ENCODE measurements at regions not wholly inside any gene's neighbourhood (a gene's known extent, or its start where the extent isn't known, plus 50 kb on each side); places are given as distances from the start of the nearest gene placed in this dataset.

GRCh38 chr3:144866476-144866875, 894.9 kb downstream of the DIPK2A start:
- Histone ChIP-seq H3K27me3 (no peaks in the 10 kb centered on the region), H3K36me3 (no peaks in the 10 kb centered on the region), H3K9me3 (no peaks in the 10 kb centered on the region), H3K4me1 (no peaks in the 10 kb centered on the region), H3K27ac (no peak overlapping the region), H3K4me3 (no peak overlapping the region)
- intact Hi-C loops (cut with DNase I; ENCODE audit: low total_unique reads) = no loop called here
- TF ChIP-seq CTCF (IDR thresholded peaks at IDR 0.05) (no peak), POLR2A (IDR thresholded peaks at IDR 0.05) (no peak), POLR2AphosphoS5 (IDR thresholded peaks at IDR 0.05) (no peak)
- no peak for DNase-seq (ENCODE audit: low spot score in 2 of 2)

- TF ChIP-seq CTCF (IDR thresholded peaks at IDR 0.05) = no peak
- no peak for TF ChIP-seq POLR2A (IDR thresholded peaks at IDR 0.05)
- no peak for TF ChIP-seq POLR2AphosphoS5 (IDR thresholded peaks at IDR 0.05)
- no peaks in the 10 kb centered on the region for H3K9me3 ChIP-seq
- no peaks in the 10 kb centered on the region for H3K4me1 ChIP-seq
- no peak for DNase-seq (ENCODE audit: low spot score in 2 of 2)
- H3K36me3 ChIP-seq = no peaks in the 10 kb centered on the region
- H3K27ac ChIP-seq = no peak overlapping the region
- no peak overlapping the region for H3K4me3 ChIP-seq
- intact Hi-C loops (cut with DNase I; ENCODE audit: low total_unique reads) = no loop called here
- no peaks in the 10 kb centered on the region for H3K27me3 ChIP-seq
Observed at GRCh38 chr3:144868506-144868905, 896.9 kb downstream of the DIPK2A start.

- H3K9me3 ChIP-seq = no peaks in the 10 kb centered on the region
- TF ChIP-seq CTCF (IDR thresholded peaks at IDR 0.05) (no peak), POLR2AphosphoS5 (IDR thresholded peaks at IDR 0.05) (no peak)
- H3K36me3 ChIP-seq = no peaks in the 10 kb centered on the region
- H3K27ac ChIP-seq = no peak overlapping the region
- intact Hi-C loops (cut with DNase I; ENCODE audit: low total_unique reads) = no loop called here
- H3K4me1 ChIP-seq = no peaks in the 10 kb centered on the region
- H3K27me3 ChIP-seq = no peaks in the 10 kb centered on the region
- H3K4me3 ChIP-seq = no peak overlapping the region
- DNase-seq (ENCODE audit: low spot score in 2 of 2) = no peak
Observed at GRCh38 chr3:144873066-144873465, 901.4 kb downstream of the DIPK2A start.

GRCh38 chr3:144875211-144875610, 903.6 kb downstream of the DIPK2A start:
- Histone ChIP-seq H3K36me3 (no peaks in the 10 kb centered on the region), H3K9me3 (no peaks in the 10 kb centered on the region), H3K4me3 (no peak overlapping the region), H3K27me3 (no peaks in the 10 kb centered on the region), H3K4me1 (no peaks in the 10 kb centered on the region), H3K27ac (no peak overlapping the region)
- DNase-seq (ENCODE audit: low spot score in 2 of 2) = no peak
- intact Hi-C loops (cut with DNase I; ENCODE audit: low total_unique reads) = no loop called here
- TF ChIP-seq POLR2A (IDR thresholded peaks at IDR 0.05) (no peak), CTCF (IDR thresholded peaks at IDR 0.05) (no peak)

- Histone ChIP-seq H3K4me1 (no peaks in the 10 kb centered on the region), H3K27me3 (no peaks in the 10 kb centered on the region), H3K36me3 (no peaks in the 10 kb centered on the region), H3K9me3 (no peaks in the 10 kb centered on the region), H3K27ac (no peak overlapping the region), H3K4me3 (no peak overlapping the region)
- no peak for DNase-seq (ENCODE audit: low spot score in 2 of 2)
- TF ChIP-seq POLR2AphosphoS5 (IDR thresholded peaks at IDR 0.05) (no peak), CTCF (IDR thresholded peaks at IDR 0.05) (no peak), POLR2A (IDR thresholded peaks at IDR 0.05) (no peak)
- intact Hi-C loops (cut with DNase I; ENCODE audit: low total_unique reads) = no loop called here
Observed at GRCh38 chr3:144877356-144877755, 905.7 kb downstream of the DIPK2A start.

All from breast epithelium (tissue), 4 donors.